ENCODE measurements at regions not wholly inside any gene's neighbourhood (a gene's known extent, or its start where the extent isn't known, plus 50 kb on each side); places are given as distances from the start of the nearest gene placed in this dataset.

- Histone ChIP-seq H3K27me3 (no peaks in the 10 kb centered on the region), H3K36me3 (no peaks in the 10 kb centered on the region), H3K4me1 (peaks cover 0 to 4% of the 10 kb centered on the region in 2 donors), H3K4me3 (no peak overlapping the region), H3K27ac (no peak overlapping the region), H3K9me3 (no peaks in the 10 kb centered on the region)
- intact Hi-C loops (cut with DNase I): no loop called here
- no peak for DNase-seq
- TF ChIP-seq CTCF (IDR thresholded peaks at IDR 0.05): no peak
- ATAC-seq: no peak
Observed at GRCh38 chr5:60546207-60546606, 153.8 kb downstream of the DEPDC1B start.

GRCh38 chr5:60545551-60545950 is 154.4 kb downstream of the DEPDC1B start:
- H3K27me3 ChIP-seq: no peaks in the 10 kb centered on the region
- H3K4me1 ChIP-seq: peaks cover 0 to 4% of the 10 kb centered on the region in 2 donors
- DNase-seq (no peak), ATAC-seq (no peak)
- H3K4me3 ChIP-seq: no peak overlapping the region
- H3K36me3 ChIP-seq: no peaks in the 10 kb centered on the region
- H3K27ac ChIP-seq: no peak overlapping the region
- intact Hi-C loops (cut with DNase I): no loop called here
- H3K9me3 ChIP-seq: no peaks in the 10 kb centered on the region
- TF ChIP-seq CTCF (IDR thresholded peaks at IDR 0.05): no peak

DNA sequence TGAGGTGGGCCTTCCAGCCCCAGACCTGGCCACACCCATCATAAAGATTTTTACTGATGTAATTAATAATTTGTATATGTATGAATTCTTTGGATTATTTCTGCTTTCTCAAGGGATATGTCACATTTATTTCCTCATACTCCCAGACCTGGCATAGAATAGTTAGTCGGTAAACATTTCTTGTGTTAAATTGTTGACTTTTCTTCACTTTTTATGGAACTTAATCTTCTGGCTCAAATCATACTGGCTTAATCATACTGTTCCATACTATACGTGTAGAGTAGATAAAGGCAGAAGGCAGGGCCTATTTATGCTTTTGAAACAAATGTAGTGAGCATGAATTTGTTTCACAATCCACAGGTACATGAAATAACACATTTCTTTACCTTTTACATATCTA is 155.8 kb downstream of the DEPDC1B start:
- no peak overlapping the region for H3K27ac ChIP-seq
- no peak for ATAC-seq

GRCh38 chr5:60541980-60542379 is 158.0 kb downstream of the DEPDC1B start:
- H3K36me3 ChIP-seq: no peaks in the 10 kb centered on the region
- no peak for TF ChIP-seq CTCF (IDR thresholded peaks at IDR 0.05)
- no peak overlapping the region for H3K4me3 ChIP-seq
- H3K4me1 ChIP-seq: peaks cover 0 to 13% of the 10 kb centered on the region in 2 donors
- no peak overlapping the region for H3K27ac ChIP-seq
- ATAC-seq (peak; percentile 63), DNase-seq (no peak)
- no peaks in the 10 kb centered on the region for H3K27me3 ChIP-seq
- H3K9me3 ChIP-seq: no peaks in the 10 kb centered on the region
- intact Hi-C loops (cut with DNase I): no loop called here

More for the DNA sequence above, 155.8 kb downstream of the DEPDC1B start:
- DNase-seq: no peak
- no peaks in the 10 kb centered on the region for H3K27me3 ChIP-seq
- no peak overlapping the region for H3K4me3 ChIP-seq
- intact Hi-C loops (cut with DNase I): no loop called here
- H3K4me1 ChIP-seq: peaks cover 0 to 13% of the 10 kb centered on the region in 2 donors
- H3K9me3 ChIP-seq: no peaks in the 10 kb centered on the region
- no peaks in the 10 kb centered on the region for H3K36me3 ChIP-seq
- no peak for TF ChIP-seq CTCF (IDR thresholded peaks at IDR 0.05)

GRCh38 chr5:60540856-60541805 is 158.8 kb downstream of the DEPDC1B start:
- TF ChIP-seq CTCF (IDR thresholded peaks at IDR 0.05): no peak
- DNase-seq: no peak

More at GRCh38 chr5:60540856-60541805, 158.8 kb downstream of the DEPDC1B start:
- Histone ChIP-seq H3K9me3 (no peaks in the 10 kb centered on the region), H3K27me3 (no peaks in the 10 kb centered on the region), H3K4me1 (peaks cover 0 to 13% of the 10 kb centered on the region in 2 donors), H3K4me3 (no peak overlapping the region), H3K27ac (no peak overlapping the region), H3K36me3 (no peaks in the 10 kb centered on the region)
- intact Hi-C loops (cut with DNase I): no loop called here
- ATAC-seq: peak; percentile 37

Data from left lung (tissue), 4 donors.